WTC11 (cell line): ENCODE measurements at regions not wholly inside any gene's neighbourhood (a gene's known extent, or its start where the extent isn't known, plus 50 kb on each side); places are given as distances from the start of the nearest gene placed in this dataset.
A peak's percentile ranks its signal among the peaks of the same experiment; 100 is the strongest.

Experiments
- CREB1 ChIP-seq: sonication (generic); formaldehyde crosslinking; IDR thresholded peaks from 2 replicates; pipeline ENCODE4 v1.8.0; 2023; ENCODE audit warnings: mild to moderate bottlenecking, missing genetic modification reagents
- ESRRA ChIP-seq: sonication (generic); formaldehyde crosslinking; IDR thresholded peaks from 2 replicates; pipeline ENCODE4 v1.8.1; 2022; ENCODE audit warnings: mild to moderate bottlenecking, missing genetic modification reagents, borderline replicate concordance
- GABPB1 ChIP-seq: sonication (generic); formaldehyde crosslinking; IDR thresholded peaks from 2 replicates; pipeline ENCODE4 v1.8.1; 2023; ENCODE audit warnings: mild to moderate bottlenecking, missing genetic modification reagents
- NFYB ChIP-seq: sonication (generic); formaldehyde crosslinking; conservative IDR thresholded peaks from 2 replicates; pipeline ENCODE4 v1.8.0; 2022; ENCODE audit warnings: low read depth, missing genetic modification reagents
- NR3C1 ChIP-seq: sonication (generic); formaldehyde crosslinking; conservative IDR thresholded peaks from 2 replicates; pipeline ENCODE4 v1.8.1; 2023; ENCODE audit warnings: low read depth, mild to moderate bottlenecking, missing genetic modification reagents
- USF2 ChIP-seq: sonication (generic); formaldehyde crosslinking; IDR thresholded peaks from 2 replicates; pipeline ENCODE4 v1.8.1; 2023; ENCODE audit warnings: mild to moderate bottlenecking, missing genetic modification reagents, moderate library complexity
- TF ChIP-seq, protein P1 (sequence below): sonication (generic); formaldehyde crosslinking; IDR thresholded peaks from 2 replicates; pipeline ENCODE4 v1.8.0; 2022; ENCODE audit warnings: mild to moderate bottlenecking, missing genetic modification reagents
- TF ChIP-seq, protein P2 (sequence below): fragments of 200-600 bp; IDR thresholded peaks from 2 replicates; pipeline ENCODE4 v1.8.0; 2022; ENCODE audit warnings: antibody characterized with exemption
- TF ChIP-seq, protein P3 (sequence below): sonication (generic); formaldehyde crosslinking; IDR thresholded peaks from 2 replicates; pipeline ENCODE4 v1.8.0; 2022; ENCODE audit warnings: mild to moderate bottlenecking, missing genetic modification reagents
- TF ChIP-seq, protein P4 (sequence below): sonication (generic); formaldehyde crosslinking; IDR thresholded peaks from 2 replicates; pipeline ENCODE4 v1.8.1; 2023; ENCODE audit warnings: mild to moderate bottlenecking, missing genetic modification reagents, borderline replicate concordance

- TF ChIP-seq ESRRA (CRISPR knock-in tag) (no peak), NR3C1 (no peak), GABPB1 (CRISPR knock-in tag) (peak; percentile 73), NFYB (CRISPR knock-in tag) (no peak), CREB1 (CRISPR knock-in tag) (no peak), USF2 (CRISPR knock-in tag) (no peak)
- TF ChIP-seq, protein P1, sequence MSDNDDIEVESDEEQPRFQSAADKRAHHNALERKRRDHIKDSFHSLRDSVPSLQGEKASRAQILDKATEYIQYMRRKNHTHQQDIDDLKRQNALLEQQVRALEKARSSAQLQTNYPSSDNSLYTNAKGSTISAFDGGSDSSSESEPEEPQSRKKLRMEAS (CRISPR knock-in tag): no peak
- TF ChIP-seq, protein P2, sequence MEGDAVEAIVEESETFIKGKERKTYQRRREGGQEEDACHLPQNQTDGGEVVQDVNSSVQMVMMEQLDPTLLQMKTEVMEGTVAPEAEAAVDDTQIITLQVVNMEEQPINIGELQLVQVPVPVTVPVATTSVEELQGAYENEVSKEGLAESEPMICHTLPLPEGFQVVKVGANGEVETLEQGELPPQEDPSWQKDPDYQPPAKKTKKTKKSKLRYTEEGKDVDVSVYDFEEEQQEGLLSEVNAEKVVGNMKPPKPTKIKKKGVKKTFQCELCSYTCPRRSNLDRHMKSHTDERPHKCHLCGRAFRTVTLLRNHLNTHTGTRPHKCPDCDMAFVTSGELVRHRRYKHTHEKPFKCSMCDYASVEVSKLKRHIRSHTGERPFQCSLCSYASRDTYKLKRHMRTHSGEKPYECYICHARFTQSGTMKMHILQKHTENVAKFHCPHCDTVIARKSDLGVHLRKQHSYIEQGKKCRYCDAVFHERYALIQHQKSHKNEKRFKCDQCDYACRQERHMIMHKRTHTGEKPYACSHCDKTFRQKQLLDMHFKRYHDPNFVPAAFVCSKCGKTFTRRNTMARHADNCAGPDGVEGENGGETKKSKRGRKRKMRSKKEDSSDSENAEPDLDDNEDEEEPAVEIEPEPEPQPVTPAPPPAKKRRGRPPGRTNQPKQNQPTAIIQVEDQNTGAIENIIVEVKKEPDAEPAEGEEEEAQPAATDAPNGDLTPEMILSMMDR: no peak
- TF ChIP-seq, protein P3, sequence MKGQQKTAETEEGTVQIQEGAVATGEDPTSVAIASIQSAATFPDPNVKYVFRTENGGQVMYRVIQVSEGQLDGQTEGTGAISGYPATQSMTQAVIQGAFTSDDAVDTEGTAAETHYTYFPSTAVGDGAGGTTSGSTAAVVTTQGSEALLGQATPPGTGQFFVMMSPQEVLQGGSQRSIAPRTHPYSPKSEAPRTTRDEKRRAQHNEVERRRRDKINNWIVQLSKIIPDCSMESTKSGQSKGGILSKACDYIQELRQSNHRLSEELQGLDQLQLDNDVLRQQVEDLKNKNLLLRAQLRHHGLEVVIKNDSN (CRISPR knock-in tag): no peak
- TF ChIP-seq, protein P4, sequence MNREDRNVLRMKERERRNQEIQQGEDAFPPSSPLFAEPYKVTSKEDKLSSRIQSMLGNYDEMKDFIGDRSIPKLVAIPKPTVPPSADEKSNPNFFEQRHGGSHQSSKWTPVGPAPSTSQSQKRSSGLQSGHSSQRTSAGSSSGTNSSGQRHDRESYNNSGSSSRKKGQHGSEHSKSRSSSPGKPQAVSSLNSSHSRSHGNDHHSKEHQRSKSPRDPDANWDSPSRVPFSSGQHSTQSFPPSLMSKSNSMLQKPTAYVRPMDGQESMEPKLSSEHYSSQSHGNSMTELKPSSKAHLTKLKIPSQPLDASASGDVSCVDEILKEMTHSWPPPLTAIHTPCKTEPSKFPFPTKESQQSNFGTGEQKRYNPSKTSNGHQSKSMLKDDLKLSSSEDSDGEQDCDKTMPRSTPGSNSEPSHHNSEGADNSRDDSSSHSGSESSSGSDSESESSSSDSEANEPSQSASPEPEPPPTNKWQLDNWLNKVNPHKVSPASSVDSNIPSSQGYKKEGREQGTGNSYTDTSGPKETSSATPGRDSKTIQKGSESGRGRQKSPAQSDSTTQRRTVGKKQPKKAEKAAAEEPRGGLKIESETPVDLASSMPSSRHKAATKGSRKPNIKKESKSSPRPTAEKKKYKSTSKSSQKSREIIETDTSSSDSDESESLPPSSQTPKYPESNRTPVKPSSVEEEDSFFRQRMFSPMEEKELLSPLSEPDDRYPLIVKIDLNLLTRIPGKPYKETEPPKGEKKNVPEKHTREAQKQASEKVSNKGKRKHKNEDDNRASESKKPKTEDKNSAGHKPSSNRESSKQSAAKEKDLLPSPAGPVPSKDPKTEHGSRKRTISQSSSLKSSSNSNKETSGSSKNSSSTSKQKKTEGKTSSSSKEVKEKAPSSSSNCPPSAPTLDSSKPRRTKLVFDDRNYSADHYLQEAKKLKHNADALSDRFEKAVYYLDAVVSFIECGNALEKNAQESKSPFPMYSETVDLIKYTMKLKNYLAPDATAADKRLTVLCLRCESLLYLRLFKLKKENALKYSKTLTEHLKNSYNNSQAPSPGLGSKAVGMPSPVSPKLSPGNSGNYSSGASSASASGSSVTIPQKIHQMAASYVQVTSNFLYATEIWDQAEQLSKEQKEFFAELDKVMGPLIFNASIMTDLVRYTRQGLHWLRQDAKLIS: no peak
These were observed 137.3 kb upstream of the RTL1 start for GRCh38 chr14:101040538-101041442.
